ENCODE measurements at regions not wholly inside any gene's neighbourhood (a gene's known extent, or its start where the extent isn't known, plus 50 kb on each side); places are given as distances from the start of the nearest gene placed in this dataset.

DNA sequence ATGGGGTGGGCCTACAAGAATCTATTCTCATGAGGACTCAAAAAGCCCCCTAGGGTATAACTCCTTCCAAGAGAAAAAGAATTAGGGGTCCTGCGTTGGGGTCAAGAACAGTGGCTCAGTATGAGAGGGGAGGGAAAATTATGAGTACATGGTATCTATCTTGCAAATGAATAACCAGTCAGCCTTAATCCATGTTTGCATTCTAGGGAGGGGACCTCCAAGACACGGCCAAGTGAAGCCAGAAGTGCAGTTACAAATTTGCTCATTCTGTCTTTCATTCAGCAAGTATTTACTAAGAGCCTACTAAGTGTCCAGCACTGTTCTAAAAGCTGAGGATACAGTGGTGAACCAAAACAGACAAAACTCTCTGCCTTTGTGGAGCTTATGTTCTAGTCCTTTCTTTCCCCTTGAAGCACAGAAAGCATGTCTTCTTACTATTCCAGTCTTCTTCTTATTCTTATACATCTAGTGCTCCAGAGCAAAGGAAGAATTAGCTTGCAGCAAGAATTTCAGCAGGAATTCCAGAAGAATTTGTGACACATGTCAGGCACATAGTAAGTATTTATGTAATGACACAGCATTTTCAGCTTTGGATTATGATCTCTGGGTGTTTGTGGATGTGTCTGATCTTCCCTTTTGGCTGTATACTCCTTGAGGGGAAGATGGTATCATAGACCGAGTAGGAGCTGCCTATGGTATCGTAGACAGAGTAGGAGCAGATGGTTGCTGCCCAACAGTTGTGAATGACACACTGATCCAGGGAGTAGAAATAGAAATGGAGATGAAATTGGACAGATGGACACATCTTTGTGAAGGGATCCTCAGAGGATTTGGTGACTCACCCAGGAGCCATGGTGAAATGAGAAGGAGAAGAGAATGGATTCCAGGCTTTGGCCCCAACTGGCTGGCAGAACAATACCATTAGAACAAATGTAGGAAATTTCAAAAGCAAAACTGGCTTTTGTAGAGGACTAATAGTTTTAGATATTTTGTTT, 75.9 kb downstream of the COQ2 start:
- H3K27me3 ChIP-seq (ENCODE audit: control insufficient read depth in 2 of 2, insufficient read depth in 2 of 2, low read length in 2 of 2) = no peaks in the 10 kb centered on the region
- no peak for TF ChIP-seq EZH2 (IDR thresholded peaks at IDR 0.05; ENCODE audit: borderline replicate concordance, low read depth, low read length, severe bottlenecking)
- no peak for TF ChIP-seq POLR2A (IDR thresholded peaks at IDR 0.05; ENCODE audit: low read depth, low read length)
- no peak for TF ChIP-seq MYC (IDR thresholded peaks at IDR 0.05; ENCODE audit: low read depth, low read length)
- TF ChIP-seq JUN (IDR thresholded peaks at IDR 0.05; ENCODE audit: borderline replicate concordance, insufficient read depth, insufficient read length, low read depth) = no peak
- TF ChIP-seq CTCF (IDR thresholded peaks at IDR 0.05; ENCODE audit: extremely low read depth in 1 of 2, insufficient read depth in 1 of 2, low read depth in 1 of 2, low read length in 2 of 2) = no peak
- no peak for TF ChIP-seq FOS (IDR thresholded peaks at IDR 0.05; ENCODE audit: borderline replicate concordance, insufficient read depth, low read length)
- no peak for TF ChIP-seq GATA2 (IDR thresholded peaks at IDR 0.05; ENCODE audit: insufficient read depth, insufficient read length, low read depth, low read length)
- no peak for TF ChIP-seq POLR2AphosphoS5 (IDR thresholded peaks at IDR 0.05; ENCODE audit: insufficient read depth, low read depth, low read length)
- TF ChIP-seq, protein P1, sequence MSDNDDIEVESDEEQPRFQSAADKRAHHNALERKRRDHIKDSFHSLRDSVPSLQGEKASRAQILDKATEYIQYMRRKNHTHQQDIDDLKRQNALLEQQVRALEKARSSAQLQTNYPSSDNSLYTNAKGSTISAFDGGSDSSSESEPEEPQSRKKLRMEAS (IDR thresholded peaks at IDR 0.05; ENCODE audit: insufficient read depth, insufficient read length) = no peak
- H3K9me1 ChIP-seq (replicated peaks; ENCODE audit: control insufficient read depth, extremely low read depth, insufficient read depth, low read length) = no peaks in the 10 kb centered on the region
- no peak overlapping the region for H2AFZ ChIP-seq (ENCODE audit: low read depth, low read length)
- no peaks in the 10 kb centered on the region for H3K9me3 ChIP-seq (replicated peaks; ENCODE audit: control insufficient read depth, insufficient read depth, low read length)
- H3K4me1 ChIP-seq (ENCODE audit: control insufficient read depth, extremely low read depth, insufficient read depth, low read length) = no peaks in the 10 kb centered on the region
- H3K4me3 ChIP-seq (replicated peaks in 1 of 3; ENCODE audit: insufficient read depth in 1 of 3, low read depth in 1 of 3, low read length in 3 of 3) = no peak overlapping the region
- FAIRE-seq (no peak), DNase-seq (ENCODE audit: low read depth, low spot score) (no peak)
- H3K36me3 ChIP-seq (ENCODE audit: control insufficient read depth in 2 of 2, extremely low read depth in 1 of 2, insufficient read depth in 2 of 2, low read length in 2 of 2) = no peaks in the 10 kb centered on the region
- H4K20me1 ChIP-seq (replicated peaks; ENCODE audit: control insufficient read depth, extremely low read depth, insufficient read depth, low read length) = no peaks in the 10 kb centered on the region
- dilution Hi-C loops (cut with MboI; ENCODE audit: extremely low pct_ligation_motif_present, low sequenced_read_pairs) = no loop called here
- peak overlapping the region; percentile 12 for H3K27ac ChIP-seq (ENCODE audit: insufficient read depth, low read depth, low read length)
- ChIA-PET CTCF (interaction anchor here (1.0 kb wide), 1 partner anchor 134 kb away, joined by 4 read pairs; no protein-coding TSS in a partner anchor), POLR2A (no interaction called here)
- no peaks in the 10 kb centered on the region for H3K79me2 ChIP-seq (ENCODE audit: control insufficient read depth, insufficient read depth, low read length)
- no TSS peak for BruUV-seq (replicated peaks)
- intact Hi-C loops (cut with micrococcal nuclease) = no loop called here
- no peak overlapping the region for H3K9ac ChIP-seq (replicated peaks; ENCODE audit: extremely low read depth, insufficient read depth, low read length)
- no peak overlapping the region for H3K4me2 ChIP-seq (ENCODE audit: insufficient read depth, low read length)
